GM18861 (cell line): ENCODE measurements at regions not wholly inside any gene's neighbourhood (a gene's known extent, or its start where the extent isn't known, plus 50 kb on each side); places are given as distances from the start of the nearest gene placed in this dataset.

ENCODE experiments used
- ATAC-seq: cut with Tn5 transposase; IDR thresholded peaks from one replicate; pipeline ENCODE4 v1.9.1; 2021; ENCODE audit not compliant: unreplicated experiment

GRCh38 chr10:81009296-81009695 is 471.6 kb downstream of the SH2D4B start:
- ATAC-seq, result no peak

GRCh38 chr10:81013771-81014170 is 476.1 kb downstream of the SH2D4B start:
- no peak for ATAC-seq

GRCh38 chr10:81019029-81019890 is 481.6 kb downstream of the SH2D4B start:
- ATAC-seq, result peak; percentile 89

GRCh38 chr10:81021428-81022129 is 483.9 kb downstream of the SH2D4B start:
- no peak for ATAC-seq

- peak; percentile 55 for ATAC-seq
Observed at GRCh38 chr10:81026591-81026990, 488.9 kb downstream of the SH2D4B start.

GRCh38 chr10:81027223-81027622 is 489.5 kb downstream of the SH2D4B start:
- no peak for ATAC-seq

- ATAC-seq, result no peak
Observed at GRCh38 chr10:81027706-81028105, 490.0 kb downstream of the SH2D4B start.

GRCh38 chr10:81031774-81032173 is 494.1 kb downstream of the SH2D4B start:
- peak; percentile 73 for ATAC-seq

GRCh38 chr10:81034383-81034782 is 496.7 kb downstream of the SH2D4B start:
- no peak for ATAC-seq

GRCh38 chr10:81036257-81036656 is 498.6 kb downstream of the SH2D4B start:
- ATAC-seq, result peak; percentile 74

- ATAC-seq, result no peak
Observed at GRCh38 chr10:81040031-81040430, 502.3 kb downstream of the SH2D4B start.

GRCh38 chr10:81040940-81041339 is 503.2 kb downstream of the SH2D4B start:
- ATAC-seq, result no peak

- no peak for ATAC-seq
Observed at GRCh38 chr10:81042647-81043046, 504.9 kb downstream of the SH2D4B start.

- ATAC-seq, result no peak
Observed at GRCh38 chr10:81065474-81065873, 527.8 kb downstream of the SH2D4B start.

- ATAC-seq, result no peak
Observed at GRCh38 chr10:81068460-81068859, 530.8 kb downstream of the SH2D4B start.

GRCh38 chr10:81071087-81071796 is 533.5 kb downstream of the SH2D4B start:
- ATAC-seq, result no peak

- no peak for ATAC-seq
Observed at GRCh38 chr10:81073155-81073554, 535.5 kb downstream of the SH2D4B start.

- ATAC-seq, result peak; percentile 53
Observed at GRCh38 chr10:81081887-81082620, 544.4 kb downstream of the SH2D4B start.

- no peak for ATAC-seq
Observed at GRCh38 chr10:81082621-81083376, 545.1 kb downstream of the SH2D4B start.

- ATAC-seq, result no peak
Observed at GRCh38 chr10:81093056-81093455, 555.4 kb downstream of the SH2D4B start.
